DND-41 (cell line): ENCODE measurements at regions not wholly inside any gene's neighbourhood (a gene's known extent, or its start where the extent isn't known, plus 50 kb on each side); places are given as distances from the start of the nearest gene placed in this dataset.

Source experiments
- ATAC-seq: fragments of 200-7000 bp; cut with Tn5 transposase; 3 replicates; pipeline ENCODE4 v1.9.1; 2021; ENCODE audit warnings: low read depth; ENCODE audit not compliant: insufficient read depth
- DNase-seq: peaks from one replicate; pipeline ENCODE4 v3.0.0-alpha.2; 2020
- H2AFZ ChIP-seq: 2 replicates; pipeline ENCODE4 v1.6.0; 2012; ENCODE audit warnings: low read depth, low read length
- H3K27ac ChIP-seq: 2 replicates; pipeline ENCODE4 v1.5.1; 2012; ENCODE audit warnings: low read length, inconsistent platforms
- H3K27me3 ChIP-seq: fragments of 200-600 bp; sonication (generic); 2 replicates; pipeline ENCODE4 v1.6.0; 2012; ENCODE audit warnings: low read length, mild to moderate bottlenecking, inconsistent platforms; ENCODE audit not compliant: insufficient read depth, poor library complexity
- H3K36me3 ChIP-seq: 2 replicates; pipeline ENCODE4 v1.5.1; 2012; ENCODE audit warnings: low read length, inconsistent platforms; ENCODE audit not compliant: insufficient read depth
- H3K4me1 ChIP-seq: 2 replicates; pipeline ENCODE4 v1.5.1; 2012; ENCODE audit warnings: mild to moderate bottlenecking, low read length; ENCODE audit not compliant: insufficient read depth
- H3K4me2 ChIP-seq: 2 replicates; pipeline ENCODE4 v1.6.0; 2012; ENCODE audit warnings: mild to moderate bottlenecking, moderate library complexity, low read length, inconsistent platforms; ENCODE audit not compliant: insufficient read depth
- H3K4me3 ChIP-seq, 2 experiments: fragments of 200-600 bp in 1 of 2; shearing (Covaris generic) in 1 of 2; 2 replicates each; pipeline ENCODE4 v1.5.1; 2012 to 2016; ENCODE audit warnings: inconsistent platforms in 2 of 2, low read length in 2 of 2, mild to moderate bottlenecking in 2 of 2, low read depth in 1 of 2, moderate library complexity in 1 of 2
- H3K79me2 ChIP-seq: 2 replicates; pipeline ENCODE4 v1.6.0; 2012; ENCODE audit warnings: low read length, inconsistent platforms; ENCODE audit not compliant: insufficient read depth
- H3K9ac ChIP-seq: 2 replicates; pipeline ENCODE4 v1.6.0; 2012; ENCODE audit warnings: low read depth, mild to moderate bottlenecking, inconsistent platforms, low read length, moderate library complexity
- H3K9me3 ChIP-seq: 2 replicates; pipeline ENCODE4 v1.5.1; 2012; ENCODE audit warnings: low read length, moderate library complexity, mild to moderate bottlenecking, inconsistent platforms; ENCODE audit not compliant: insufficient read depth, severe bottlenecking
- H4K20me1 ChIP-seq: 2 replicates; pipeline ENCODE4 v1.6.0; 2012; ENCODE audit warnings: low read length; ENCODE audit not compliant: insufficient read depth
- EZH2 ChIP-seq: IDR thresholded peaks from 3 replicates; pipeline ENCODE4 v1.6.1; 2012; ENCODE audit warnings: borderline replicate concordance, low read depth, mild to moderate bottlenecking, moderate library complexity, low read length, inconsistent platforms; ENCODE audit not compliant: severe bottlenecking
- TF ChIP-seq, protein P1 (sequence below): IDR thresholded peaks from 2 replicates; pipeline ENCODE4 v1.5.1; 2012; ENCODE audit warnings: borderline replicate concordance, low read length, moderate library complexity, mild to moderate bottlenecking; ENCODE audit not compliant: poor library complexity, severe bottlenecking; ENCODE audit errors: extremely low read depth

DNA sequence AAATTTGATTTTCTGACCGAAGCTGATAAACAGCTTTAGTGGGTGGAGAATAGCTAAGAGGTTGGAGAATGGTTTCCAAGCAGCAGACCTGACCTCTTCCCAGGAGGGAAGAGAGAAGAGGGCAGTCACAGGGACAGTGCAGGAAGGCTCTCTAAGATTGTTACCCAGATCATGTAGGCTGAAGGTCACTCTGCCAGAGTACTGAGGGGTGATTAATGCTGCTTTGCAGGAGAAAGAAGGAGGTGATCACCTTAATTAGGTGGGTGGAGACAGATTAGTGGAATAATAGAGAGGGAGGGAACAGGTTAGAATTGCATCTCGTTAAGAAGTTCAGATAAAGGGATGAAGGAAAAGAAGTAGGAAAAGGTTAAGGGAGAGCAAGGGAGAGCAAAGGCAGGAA lies 440.5 kb downstream of the BRINP1 start:
- no peak overlapping the region for H3K27ac ChIP-seq
- no peaks in the 10 kb centered on the region for H3K4me1 ChIP-seq
- H3K27me3 ChIP-seq, result no peaks in the 10 kb centered on the region
- no peaks in the 10 kb centered on the region for H4K20me1 ChIP-seq
- no peak for TF ChIP-seq EZH2
- TF ChIP-seq, protein P1, sequence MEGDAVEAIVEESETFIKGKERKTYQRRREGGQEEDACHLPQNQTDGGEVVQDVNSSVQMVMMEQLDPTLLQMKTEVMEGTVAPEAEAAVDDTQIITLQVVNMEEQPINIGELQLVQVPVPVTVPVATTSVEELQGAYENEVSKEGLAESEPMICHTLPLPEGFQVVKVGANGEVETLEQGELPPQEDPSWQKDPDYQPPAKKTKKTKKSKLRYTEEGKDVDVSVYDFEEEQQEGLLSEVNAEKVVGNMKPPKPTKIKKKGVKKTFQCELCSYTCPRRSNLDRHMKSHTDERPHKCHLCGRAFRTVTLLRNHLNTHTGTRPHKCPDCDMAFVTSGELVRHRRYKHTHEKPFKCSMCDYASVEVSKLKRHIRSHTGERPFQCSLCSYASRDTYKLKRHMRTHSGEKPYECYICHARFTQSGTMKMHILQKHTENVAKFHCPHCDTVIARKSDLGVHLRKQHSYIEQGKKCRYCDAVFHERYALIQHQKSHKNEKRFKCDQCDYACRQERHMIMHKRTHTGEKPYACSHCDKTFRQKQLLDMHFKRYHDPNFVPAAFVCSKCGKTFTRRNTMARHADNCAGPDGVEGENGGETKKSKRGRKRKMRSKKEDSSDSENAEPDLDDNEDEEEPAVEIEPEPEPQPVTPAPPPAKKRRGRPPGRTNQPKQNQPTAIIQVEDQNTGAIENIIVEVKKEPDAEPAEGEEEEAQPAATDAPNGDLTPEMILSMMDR, result no peak
- no peaks in the 10 kb centered on the region for H3K36me3 ChIP-seq
- H3K9ac ChIP-seq, result no peak overlapping the region
- H3K4me2 ChIP-seq, result no peak overlapping the region
- H3K9me3 ChIP-seq, result no peaks in the 10 kb centered on the region
- no peak overlapping the region for H3K4me3 ChIP-seq
- DNase-seq (no peak), ATAC-seq (no peak)
- H3K79me2 ChIP-seq, result no peaks in the 10 kb centered on the region
- no peak overlapping the region for H2AFZ ChIP-seq

GRCh38 chr9:118929287-118929686 lies 439.9 kb downstream of the BRINP1 start:
- Histone ChIP-seq H3K36me3 (no peaks in the 10 kb centered on the region), H4K20me1 (no peaks in the 10 kb centered on the region), H3K4me2 (no peak overlapping the region), H3K4me3 (no peak overlapping the region), H2AFZ (no peak overlapping the region), H3K79me2 (no peaks in the 10 kb centered on the region), H3K9me3 (no peaks in the 10 kb centered on the region), H3K9ac (no peak overlapping the region), H3K27ac (no peak overlapping the region), H3K4me1 (no peaks in the 10 kb centered on the region), H3K27me3 (no peaks in the 10 kb centered on the region)
- ATAC-seq (no peak), DNase-seq (no peak)
- TF ChIP-seq, protein P1, result no peak
- no peak for TF ChIP-seq EZH2

DNA sequence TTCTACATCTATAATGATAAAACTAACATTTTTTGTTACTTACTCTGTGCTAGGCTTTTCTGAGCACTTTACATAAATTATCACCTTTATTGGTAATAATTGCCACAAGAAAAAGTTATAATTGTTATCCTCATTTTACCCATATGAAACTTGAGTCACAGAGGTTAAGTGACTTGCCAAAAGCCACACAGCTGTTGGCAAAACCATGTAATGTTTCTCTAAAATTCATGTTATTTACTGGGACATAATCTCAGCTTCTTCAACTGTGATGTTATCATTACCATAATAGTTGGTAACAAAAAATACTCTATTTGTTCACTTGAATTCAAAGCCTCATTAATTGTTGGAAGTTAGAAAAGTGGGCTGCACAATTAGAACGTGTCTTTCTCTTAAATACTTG lies 437.3 kb downstream of the BRINP1 start:
- H3K79me2 ChIP-seq, result no peaks in the 10 kb centered on the region
- H4K20me1 ChIP-seq, result no peaks in the 10 kb centered on the region
- no peaks in the 10 kb centered on the region for H3K9me3 ChIP-seq
- no peak for ATAC-seq
- H3K4me1 ChIP-seq, result no peaks in the 10 kb centered on the region
- H3K27ac ChIP-seq, result no peak overlapping the region
- no peak overlapping the region for H3K4me2 ChIP-seq
- no peak for DNase-seq
- H3K9ac ChIP-seq, result no peak overlapping the region
- no peaks in the 10 kb centered on the region for H3K36me3 ChIP-seq
- H3K4me3 ChIP-seq, result no peak overlapping the region
- H2AFZ ChIP-seq, result no peak overlapping the region
- no peaks in the 10 kb centered on the region for H3K27me3 ChIP-seq
- no peak for TF ChIP-seq EZH2
- TF ChIP-seq, protein P1, result no peak

GRCh38 chr9:118938581-118938980 lies 430.7 kb downstream of the BRINP1 start:
- DNase-seq, result no peak
- no peak for ATAC-seq
- Histone ChIP-seq H3K9ac (no peak overlapping the region), H3K36me3 (no peaks in the 10 kb centered on the region), H3K4me1 (no peaks in the 10 kb centered on the region), H2AFZ (no peak overlapping the region), H3K79me2 (no peaks in the 10 kb centered on the region), H4K20me1 (no peaks in the 10 kb centered on the region), H3K27me3 (no peaks in the 10 kb centered on the region), H3K4me2 (no peak overlapping the region), H3K9me3 (no peaks in the 10 kb centered on the region), H3K4me3 (no peak overlapping the region), H3K27ac (no peak overlapping the region)
- TF ChIP-seq EZH2, result no peak
- TF ChIP-seq, protein P1, result no peak
